OCI-LY1 (cell line): ENCODE measurements at regions not wholly inside any gene's neighbourhood (a gene's known extent, or its start where the extent isn't known, plus 50 kb on each side); places are given as distances from the start of the nearest gene placed in this dataset.

ENCODE experiments used
- CTCF ChIP-seq: fragments of 200-600 bp; sonication (generic), shearing (Covaris generic); IDR thresholded peaks from 2 replicates; pipeline ENCODE4 v1.5.1; 2017; ENCODE audit warnings: mild to moderate bottlenecking, antibody characterized with exemption, low read length, moderate library complexity, mixed read lengths
- EZH2 ChIP-seq: fragments of 200-600 bp; sonication (generic), shearing (Covaris generic); IDR thresholded peaks from 2 replicates; pipeline ENCODE4 v1.8.0; 2017; ENCODE audit warnings: borderline replicate concordance, mixed run types, mild to moderate bottlenecking, antibody characterized with exemption, low read length, moderate library complexity, mixed read lengths

- no peak for TF ChIP-seq CTCF
- no peak for TF ChIP-seq EZH2
Measured at GRCh38 chr22:48346911-48347310, 1480.8 kb downstream of the BRD1 start.
